ENCODE measurements at regions not wholly inside any gene's neighbourhood (a gene's known extent, or its start where the extent isn't known, plus 50 kb on each side); places are given as distances from the start of the nearest gene placed in this dataset.

DNA sequence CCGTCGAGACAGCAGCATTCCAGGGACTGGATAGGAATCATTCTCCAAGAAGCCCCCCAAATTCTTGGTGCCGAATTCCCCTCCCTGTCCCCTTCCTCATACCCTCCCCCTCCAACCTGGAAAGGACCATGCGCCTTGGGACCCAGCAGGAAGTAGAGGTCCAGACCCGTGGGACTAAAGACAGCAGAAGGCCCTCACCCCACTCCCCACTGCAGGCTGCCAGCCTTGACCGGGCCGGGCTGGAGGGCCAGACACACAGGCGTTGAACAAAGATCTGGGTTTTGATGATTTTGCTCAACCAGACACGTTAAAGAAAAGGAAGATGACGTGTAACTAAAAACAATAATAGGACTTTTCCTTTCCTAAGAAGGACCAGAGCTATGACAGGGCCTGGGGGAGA lies 286.5 kb downstream of the NPHP4 start:
- ChIA-PET POLR2A (no interaction called here), CTCF (no interaction called here)
- TF ChIP-seq HDGF (IDR thresholded peaks at IDR 0.05; ENCODE audit: borderline replicate concordance) (no peak), L3MBTL2 (conservative IDR thresholded peaks at IDR 0.05) (no peak), NFRKB (IDR thresholded peaks at IDR 0.05) (no peak), BHLHE40 (IDR thresholded peaks at IDR 0.05; ENCODE audit: borderline replicate concordance) (no peak), LEF1 (IDR thresholded peaks at IDR 0.05; ENCODE audit: borderline replicate concordance) (no peak), CTBP1 (IDR thresholded peaks at IDR 0.05; ENCODE audit: borderline replicate concordance) (no peak), TARDBP (IDR thresholded peaks at IDR 0.05) (no peak), FOXM1 (IDR thresholded peaks at IDR 0.05; ENCODE audit: borderline replicate concordance) (no peak), FOXK2 (IDR thresholded peaks at IDR 0.05) (no peak), FOXA1 (IDR thresholded peaks at IDR 0.05) (no peak)

GRCh38 chr1:5704561-5705514 lies 287.4 kb downstream of the NPHP4 start:
- TF ChIP-seq FOXK2 (IDR thresholded peaks at IDR 0.05) (no peak), ZNF384 (IDR thresholded peaks at IDR 0.05) (no peak), FOXA1 (IDR thresholded peaks at IDR 0.05) (no peak), CTBP1 (IDR thresholded peaks at IDR 0.05; ENCODE audit: borderline replicate concordance) (no peak), SP1 (IDR thresholded peaks at IDR 0.05) (no peak), BHLHE40 (IDR thresholded peaks at IDR 0.05; ENCODE audit: borderline replicate concordance) (no peak), FOXM1 (IDR thresholded peaks at IDR 0.05; ENCODE audit: borderline replicate concordance) (no peak), SUZ12 (IDR thresholded peaks at IDR 0.05) (no peak), L3MBTL2 (conservative IDR thresholded peaks at IDR 0.05) (no peak), ELF4 (IDR thresholded peaks at IDR 0.05) (no peak), TARDBP (IDR thresholded peaks at IDR 0.05) (no peak), HDGF (IDR thresholded peaks at IDR 0.05; ENCODE audit: borderline replicate concordance) (no peak), ARNT (IDR thresholded peaks at IDR 0.05) (no peak), LEF1 (IDR thresholded peaks at IDR 0.05; ENCODE audit: borderline replicate concordance) (no peak)
- TF ChIP-seq, protein P1, sequence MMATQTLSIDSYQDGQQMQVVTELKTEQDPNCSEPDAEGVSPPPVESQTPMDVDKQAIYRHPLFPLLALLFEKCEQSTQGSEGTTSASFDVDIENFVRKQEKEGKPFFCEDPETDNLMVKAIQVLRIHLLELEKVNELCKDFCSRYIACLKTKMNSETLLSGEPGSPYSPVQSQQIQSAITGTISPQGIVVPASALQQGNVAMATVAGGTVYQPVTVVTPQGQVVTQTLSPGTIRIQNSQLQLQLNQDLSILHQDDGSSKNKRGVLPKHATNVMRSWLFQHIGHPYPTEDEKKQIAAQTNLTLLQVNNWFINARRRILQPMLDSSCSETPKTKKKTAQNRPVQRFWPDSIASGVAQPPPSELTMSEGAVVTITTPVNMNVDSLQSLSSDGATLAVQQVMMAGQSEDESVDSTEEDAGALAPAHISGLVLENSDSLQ (IDR thresholded peaks at IDR 0.05): no peak
- no peak for DNase-seq (ENCODE audit: extremely low spot score)
- CTCF ChIA-PET: no interaction called here
- POLR2A ChIA-PET: no interaction called here

More for the DNA sequence above, 286.5 kb downstream of the NPHP4 start:
- DNase-seq (ENCODE audit: extremely low spot score): no peak

GRCh38 chr1:5701642-5702041 lies 290.6 kb downstream of the NPHP4 start:
- DNase-seq (ENCODE audit: extremely low spot score): no peak
- ChIA-PET POLR2A (no interaction called here), CTCF (no interaction called here)
- TF ChIP-seq FOXM1 (IDR thresholded peaks at IDR 0.05; ENCODE audit: borderline replicate concordance) (no peak), ZNF384 (IDR thresholded peaks at IDR 0.05) (no peak), FOXK2 (IDR thresholded peaks at IDR 0.05) (no peak), ARNT (IDR thresholded peaks at IDR 0.05) (no peak), NFRKB (IDR thresholded peaks at IDR 0.05) (no peak), SP1 (IDR thresholded peaks at IDR 0.05) (no peak), SUZ12 (IDR thresholded peaks at IDR 0.05) (no peak), FOXA1 (IDR thresholded peaks at IDR 0.05) (no peak)
- TF ChIP-seq, protein P1 (IDR thresholded peaks at IDR 0.05): no peak

DNA sequence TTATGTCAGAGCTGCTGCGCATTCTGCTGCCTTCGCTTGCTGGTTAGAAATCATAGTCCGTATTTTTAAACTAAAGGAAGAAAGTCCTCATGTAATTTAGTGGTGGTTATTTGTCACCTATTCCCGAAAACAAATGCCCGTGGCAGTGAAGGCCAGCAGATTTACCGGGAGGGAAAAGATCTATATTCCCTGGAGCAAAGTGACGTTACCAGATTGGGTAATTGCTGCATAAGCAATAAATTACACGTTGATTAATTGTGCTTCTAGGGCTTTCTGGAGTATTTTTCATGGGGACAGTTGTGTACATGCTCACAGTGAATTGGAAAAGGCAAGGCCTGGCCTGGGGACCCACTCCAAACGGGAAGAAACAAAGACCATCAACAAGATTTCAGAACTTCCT lies 298.7 kb downstream of the NPHP4 start:
- TF ChIP-seq FOXM1 (IDR thresholded peaks at IDR 0.05; ENCODE audit: borderline replicate concordance): no peak
- TF ChIP-seq ARNT (IDR thresholded peaks at IDR 0.05): no peak
- no peak for TF ChIP-seq L3MBTL2 (conservative IDR thresholded peaks at IDR 0.05)
- no peak for TF ChIP-seq ELF4 (IDR thresholded peaks at IDR 0.05)
- no peak for TF ChIP-seq CTBP1 (IDR thresholded peaks at IDR 0.05; ENCODE audit: borderline replicate concordance)
- POLR2A ChIA-PET: no interaction called here
- no peak for DNase-seq (ENCODE audit: extremely low spot score)
- CTCF ChIA-PET: no interaction called here

DNA sequence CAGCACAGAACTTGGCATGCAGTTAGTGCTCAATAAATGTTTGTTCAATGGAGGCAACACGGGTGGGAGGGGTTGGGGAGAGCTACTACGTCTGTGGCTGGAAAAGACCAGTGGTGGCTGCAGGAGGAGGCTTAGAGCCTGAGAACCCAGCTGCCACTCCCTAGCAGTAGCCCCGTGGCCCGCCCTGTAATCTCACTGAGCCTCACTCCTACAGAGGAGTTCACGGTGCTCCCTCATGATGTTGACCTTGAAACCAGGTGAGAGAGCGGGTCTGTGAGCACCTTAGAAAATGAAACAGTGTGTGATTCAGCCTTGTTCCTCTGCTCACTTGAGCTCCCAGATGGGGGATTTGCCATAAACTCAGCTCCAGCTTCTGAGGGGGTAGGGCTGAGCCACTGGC lies 299.6 kb downstream of the NPHP4 start:
- TF ChIP-seq SUZ12 (IDR thresholded peaks at IDR 0.05) (no peak), ZNF384 (IDR thresholded peaks at IDR 0.05) (no peak), TARDBP (IDR thresholded peaks at IDR 0.05) (no peak), CTBP1 (IDR thresholded peaks at IDR 0.05; ENCODE audit: borderline replicate concordance) (no peak), SP1 (IDR thresholded peaks at IDR 0.05) (no peak), L3MBTL2 (conservative IDR thresholded peaks at IDR 0.05) (no peak)
- no peak for DNase-seq (ENCODE audit: extremely low spot score)
- CTCF ChIA-PET: no interaction called here

GRCh38 chr1:5691795-5692509 lies 300.3 kb downstream of the NPHP4 start:
- ChIA-PET CTCF (no interaction called here), POLR2A (no interaction called here)
- DNase-seq (ENCODE audit: extremely low spot score): no peak
- TF ChIP-seq L3MBTL2 (conservative IDR thresholded peaks at IDR 0.05) (no peak), NFRKB (IDR thresholded peaks at IDR 0.05) (no peak), ARNT (IDR thresholded peaks at IDR 0.05) (no peak), FOXM1 (IDR thresholded peaks at IDR 0.05; ENCODE audit: borderline replicate concordance) (no peak), BHLHE40 (IDR thresholded peaks at IDR 0.05; ENCODE audit: borderline replicate concordance) (no peak), ELF4 (IDR thresholded peaks at IDR 0.05) (no peak), FOXA1 (IDR thresholded peaks at IDR 0.05) (no peak), FOXK2 (IDR thresholded peaks at IDR 0.05) (no peak), TARDBP (IDR thresholded peaks at IDR 0.05) (no peak), SP1 (IDR thresholded peaks at IDR 0.05) (no peak), CTBP1 (IDR thresholded peaks at IDR 0.05; ENCODE audit: borderline replicate concordance) (no peak), LEF1 (IDR thresholded peaks at IDR 0.05; ENCODE audit: borderline replicate concordance) (no peak), SUZ12 (IDR thresholded peaks at IDR 0.05) (no peak), ZNF384 (IDR thresholded peaks at IDR 0.05) (no peak), HDGF (IDR thresholded peaks at IDR 0.05; ENCODE audit: borderline replicate concordance) (no peak)
- TF ChIP-seq, protein P1 (IDR thresholded peaks at IDR 0.05): no peak

More for the DNA sequence above, 299.6 kb downstream of the NPHP4 start:
- POLR2A ChIA-PET: no interaction called here

Data from HEK293T (cell line).